Fibroblast of lung (primary cell): ENCODE measurements at regions not wholly inside any gene's neighbourhood (a gene's known extent, or its start where the extent isn't known, plus 50 kb on each side); places are given as distances from the start of the nearest gene placed in this dataset.

ENCODE experiments used
- DNase-seq, 2 donors: peaks; one replicate each; pipeline versions ENCODE4 v3.0.0 to v3.0.0-alpha.2; 2010; ENCODE audit warnings: low read depth in 2 of 2
- H2AFZ ChIP-seq: 2 replicates; pipeline ENCODE4 v1.5.1; 2012; ENCODE audit warnings: low read length, control low read depth, inconsistent platforms
- H3K27ac ChIP-seq: 2 replicates; pipeline ENCODE4 v1.5.1; 2011; ENCODE audit warnings: low read length, control low read depth; ENCODE audit not compliant: insufficient read depth
- H3K27me3 ChIP-seq: 2 replicates; pipeline ENCODE4 v1.5.1; 2011; ENCODE audit warnings: mild to moderate bottlenecking, low read length; ENCODE audit not compliant: control insufficient read depth, insufficient read depth
- H3K36me3 ChIP-seq: 2 replicates; pipeline ENCODE4 v1.5.1; 2011; ENCODE audit warnings: low read length; ENCODE audit not compliant: control insufficient read depth, insufficient read depth
- H3K4me1 ChIP-seq: 2 replicates; pipeline ENCODE4 v1.5.1; 2011; ENCODE audit warnings: low read length; ENCODE audit not compliant: control insufficient read depth, insufficient read depth; ENCODE audit errors: extremely low read depth
- H3K4me2 ChIP-seq: 2 replicates; pipeline ENCODE4 v1.5.1; 2011; ENCODE audit warnings: low read length, control low read depth; ENCODE audit not compliant: insufficient read depth; ENCODE audit errors: extremely low read depth
- H3K4me3 ChIP-seq, 4 experiments: fragments of 200-600 bp in 1 of 4; sonication (generic) in 1 of 4; replicated peaks in 1 of 4; 2 replicates each; pipeline ENCODE4 v1.5.1; 2011 to 2016; ENCODE audit warnings: low read length in 4 of 4, low read depth in 3 of 4, mild to moderate bottlenecking in 3 of 4, control low read depth in 2 of 4, inconsistent platforms in 1 of 4, mixed read lengths in 1 of 4; ENCODE audit not compliant: insufficient read depth in 1 of 4; ENCODE audit errors: control extremely low read depth in 1 of 4
- H3K79me2 ChIP-seq: 2 replicates; pipeline ENCODE4 v1.5.1; 2012; ENCODE audit warnings: mild to moderate bottlenecking, low read length, inconsistent platforms; ENCODE audit not compliant: control insufficient read depth, insufficient read depth
- H3K9ac ChIP-seq: 2 replicates; pipeline ENCODE4 v1.5.1; 2011; ENCODE audit warnings: mild to moderate bottlenecking, low read length, control low read depth; ENCODE audit not compliant: insufficient read depth
- H3K9me3 ChIP-seq: 2 replicates; pipeline ENCODE4 v1.5.1; 2012; ENCODE audit warnings: low read depth, low read length; ENCODE audit not compliant: control insufficient read depth, insufficient read depth
- H4K20me1 ChIP-seq: 2 replicates; pipeline ENCODE4 v1.5.1; 2011; ENCODE audit warnings: low read length; ENCODE audit not compliant: control insufficient read depth, insufficient read depth; ENCODE audit errors: extremely low read depth
- CTCF ChIP-seq, 2 donors: IDR thresholded peaks in 1 of 2; conservative IDR thresholded peaks in 1 of 2; 1 replicate in 1 of 2; 2 replicates in 1 of 2; pipeline ENCODE4 v1.5.1; 2011 to 2012; ENCODE audit warnings: low read length in 2 of 2, control low read depth in 1 of 2, inconsistent platforms in 1 of 2, low read depth in 1 of 2, mild to moderate bottlenecking in 1 of 2
- EZH2 ChIP-seq: IDR thresholded peaks from 2 replicates; pipeline ENCODE4 v1.5.1; 2012; ENCODE audit warnings: low read length, control low read depth, mild to moderate bottlenecking; ENCODE audit errors: missing control alignments

DNA sequence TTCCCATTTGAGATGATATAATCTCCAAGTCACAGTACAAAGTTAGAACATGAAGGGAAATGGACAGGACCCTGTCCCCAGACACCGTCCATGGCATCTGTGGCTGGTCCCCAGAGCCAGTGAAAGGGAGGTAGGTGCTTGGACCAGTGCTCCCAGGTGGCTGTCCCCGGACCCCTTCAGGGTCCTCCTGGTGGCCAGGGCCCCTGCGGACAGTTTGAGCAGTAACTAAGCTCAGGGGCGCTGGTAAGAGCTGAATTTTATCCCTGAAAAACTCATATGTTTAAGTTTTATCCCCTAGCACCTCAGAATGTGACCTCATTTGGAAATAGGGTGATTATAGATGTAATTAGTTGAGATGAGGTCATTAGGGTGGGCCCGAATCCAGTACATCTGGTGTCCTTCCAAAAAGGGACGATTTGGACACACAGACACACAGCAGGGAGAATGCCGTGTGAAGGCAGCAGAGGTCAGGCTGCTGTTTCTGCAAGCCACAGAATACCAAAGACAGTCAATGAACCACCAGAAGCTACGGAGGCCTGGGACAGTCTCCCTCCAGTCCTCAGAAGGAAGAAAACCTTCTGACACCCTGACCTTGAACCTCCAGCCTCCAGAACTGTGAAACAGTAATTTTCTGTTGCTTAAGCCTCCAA lies 185.0 kb downstream of the ATPSCKMT start:
- Histone ChIP-seq H3K79me2 (no peaks in the 10 kb centered on the region), H3K4me1 (no peaks in the 10 kb centered on the region), H2AFZ (no peak overlapping the region), H4K20me1 (no peaks in the 10 kb centered on the region), H3K27me3 (no peaks in the 10 kb centered on the region), H3K36me3 (no peaks in the 10 kb centered on the region), H3K4me2 (no peak overlapping the region), H3K27ac (no peak overlapping the region), H3K4me3 (no peak overlapping the region), H3K9me3 (no peaks in the 10 kb centered on the region), H3K9ac (no peak overlapping the region)
- DNase-seq: no peak
- TF ChIP-seq EZH2 (no peak), CTCF (conservative IDR thresholded peaks at IDR 0.05 in 1 of 2, IDR thresholded peaks at IDR 0.05 in 1 of 2; ENCODE audit: low read depth in 1 of 2, low read length in 2 of 2) (no peak)

DNA sequence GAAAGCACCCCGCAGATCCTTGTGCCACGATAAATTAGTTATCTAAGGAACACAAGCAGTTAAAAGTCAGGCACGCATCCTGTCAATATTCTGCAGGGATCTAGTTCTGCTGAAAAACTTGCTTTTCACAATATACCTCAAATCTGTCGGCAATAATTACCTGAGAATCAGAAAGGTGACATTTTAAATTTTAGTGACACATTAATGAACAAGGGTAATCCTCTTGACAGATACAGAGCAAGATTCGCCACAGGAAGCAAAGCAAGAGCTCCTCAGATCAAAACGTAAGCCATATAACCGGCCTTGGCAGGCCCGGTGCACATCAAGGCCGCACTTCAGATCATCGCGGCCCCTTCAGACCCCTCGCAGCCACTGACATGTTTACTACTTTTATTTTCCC lies 185.7 kb downstream of the ATPSCKMT start:
- Histone ChIP-seq H2AFZ (no peak overlapping the region), H3K4me2 (no peak overlapping the region), H3K4me3 (no peak overlapping the region), H3K4me1 (no peaks in the 10 kb centered on the region), H3K9me3 (no peaks in the 10 kb centered on the region), H3K36me3 (no peaks in the 10 kb centered on the region), H4K20me1 (no peaks in the 10 kb centered on the region), H3K79me2 (no peaks in the 10 kb centered on the region), H3K9ac (no peak overlapping the region), H3K27ac (no peak overlapping the region), H3K27me3 (no peaks in the 10 kb centered on the region)
- no peak for TF ChIP-seq CTCF (conservative IDR thresholded peaks at IDR 0.05 in 1 of 2, IDR thresholded peaks at IDR 0.05 in 1 of 2; ENCODE audit: low read depth in 1 of 2, low read length in 2 of 2)
- TF ChIP-seq EZH2: no peak
- DNase-seq: no peak

GRCh38 chr5:10059980-10060379 lies 189.7 kb downstream of the ATPSCKMT start:
- no peaks in the 10 kb centered on the region for H4K20me1 ChIP-seq
- H3K36me3 ChIP-seq: no peaks in the 10 kb centered on the region
- no peaks in the 10 kb centered on the region for H3K9me3 ChIP-seq
- H3K4me2 ChIP-seq: no peak overlapping the region
- no peaks in the 10 kb centered on the region for H3K4me1 ChIP-seq
- H2AFZ ChIP-seq: no peak overlapping the region
- TF ChIP-seq EZH2: no peak
- TF ChIP-seq CTCF (conservative IDR thresholded peaks at IDR 0.05 in 1 of 2, IDR thresholded peaks at IDR 0.05 in 1 of 2; ENCODE audit: low read depth in 1 of 2, low read length in 2 of 2): no peak
- no peak overlapping the region for H3K27ac ChIP-seq
- no peaks in the 10 kb centered on the region for H3K79me2 ChIP-seq
- H3K9ac ChIP-seq: no peak overlapping the region
- H3K4me3 ChIP-seq: no peak overlapping the region
- DNase-seq: no peak
- no peaks in the 10 kb centered on the region for H3K27me3 ChIP-seq
